B cell (primary cell): ENCODE measurements at regions not wholly inside any gene's neighbourhood (a gene's known extent, or its start where the extent isn't known, plus 50 kb on each side); places are given as distances from the start of the nearest gene placed in this dataset.
"Not testable (repeated sequence)": the region's sequence is repeated elsewhere in the genome, so short reads cannot be mapped to it uniquely, and the experiment has no call there.

Experiments used
- ATAC-seq: fragments of 200-7000 bp; cut with Tn5 transposase; one replicate; pipeline ENCODE4 v1.10.0; 2021; ENCODE audit warnings: low read depth, mild to moderate bottlenecking, moderate number of reproducible peaks, moderate library complexity
- CTCF ChIA-PET: fragments of 350-600 bp; sonication (Branson Sonifier 250); formaldehyde crosslinking; loops from one replicate; lab custom pipeline; 2021; ENCODE audit warnings: antibody characterized with exemption, inconsistent platforms; lab: Charles Lee
- POLR2A ChIA-PET: fragments of 350-600 bp; sonication (Branson Sonifier 250); formaldehyde crosslinking; loops from one replicate; lab custom pipeline; 2021; ENCODE audit warnings: antibody characterized with exemption; lab: Charles Lee
- DNase-seq: peaks from one replicate; pipeline ENCODE4 v3.0.0; 2013
- H2AFZ ChIP-seq: 2 replicates; pipeline ENCODE4 v1.6.1; 2012; ENCODE audit warnings: mild to moderate bottlenecking, low read depth, low read length; ENCODE audit not compliant: insufficient read depth, poor library complexity, severe bottlenecking
- H3K27ac ChIP-seq, 2 donors: 1 replicate in 1 of 2; 2 replicates in 1 of 2; pipeline ENCODE4 v1.5.1; 2012 to 2013; ENCODE audit warnings: low read length in 2 of 2, mild to moderate bottlenecking in 2 of 2, moderate library complexity in 1 of 2
- H3K27me3 ChIP-seq, 4 experiments: fragments of 200-600 bp in 1 of 4; sonication (generic) in 1 of 4; replicated peaks in 1 of 4; 1 replicate in 2 of 4; 2 replicates in 2 of 4; pipeline versions ENCODE4 v1.6.1 to v1.7.0; 2013 to 2016; ENCODE audit warnings: low read length in 3 of 4, mild to moderate bottlenecking in 2 of 4, mixed read lengths in 1 of 4, moderate library complexity in 1 of 4; ENCODE audit not compliant: insufficient read depth in 4 of 4, control insufficient read depth in 3 of 4; ENCODE audit errors: control extremely low read depth in 1 of 4
- H3K36me3 ChIP-seq, 2 experiments: replicated peaks in 1 of 2; 1 replicate in 1 of 2; 2 replicates in 1 of 2; pipeline versions ENCODE4 v1.6.1 to v1.7.1; 2013; ENCODE audit warnings: low read length in 1 of 2; ENCODE audit not compliant: insufficient read depth in 2 of 2, control insufficient read depth in 1 of 2; ENCODE audit errors: control extremely low read depth in 1 of 2, extremely low read depth in 1 of 2
- H3K4me1 ChIP-seq, 2 donors: fragments of 200-600 bp in 1 of 2; sonication (generic) in 1 of 2; 1 replicate in 1 of 2; 2 replicates in 1 of 2; pipeline versions ENCODE4 v1.5.1 to v1.6.1; 2013 to 2017; ENCODE audit warnings: low read length in 2 of 2; ENCODE audit not compliant: control insufficient read depth in 2 of 2, insufficient read depth in 2 of 2
- H3K4me2 ChIP-seq: replicated peaks from 2 replicates; pipeline ENCODE3; 2012; ENCODE audit warnings: mild to moderate bottlenecking, low read depth, low read length; ENCODE audit not compliant: poor library complexity, severe bottlenecking
- H3K4me3 ChIP-seq, 5 experiments: fragments of 200-600 bp in 1 of 5; sonication (generic) in 1 of 5; 1 replicate in 3 of 5; 2 replicates in 2 of 5; pipeline versions ENCODE4 v1.5.1 to v1.7.0; 2011 to 2016; ENCODE audit warnings: low read length in 4 of 5, mild to moderate bottlenecking in 4 of 5, low read depth in 2 of 5, control low read depth in 1 of 5, moderate library complexity in 1 of 5; ENCODE audit not compliant: insufficient read depth in 1 of 5; ENCODE audit errors: control extremely low read depth in 1 of 5, extremely low read depth in 1 of 5
- H3K79me2 ChIP-seq: fragments of 200-600 bp; sonication (generic); one replicate; pipeline ENCODE4 v1.6.0; 2016; ENCODE audit warnings: low read length; ENCODE audit not compliant: control insufficient read depth, insufficient read depth
- H3K9ac ChIP-seq: fragments of 200-600 bp; sonication (generic); 2 replicates; pipeline ENCODE4 v1.6.1; 2017; ENCODE audit warnings: mild to moderate bottlenecking, low read length, moderate library complexity
- H3K9me3 ChIP-seq, 3 donors: one replicate each; pipeline versions ENCODE4 v1.6.1 to v1.7.1; 2013; ENCODE audit warnings: low read length in 2 of 3; ENCODE audit not compliant: control insufficient read depth in 2 of 3, insufficient read depth in 1 of 3; ENCODE audit errors: control extremely low read depth in 1 of 3
- H4K20me1 ChIP-seq: 2 replicates; pipeline ENCODE4 v1.6.0; 2012; ENCODE audit warnings: mild to moderate bottlenecking, low read length; ENCODE audit not compliant: insufficient read depth, control insufficient read depth, poor library complexity, severe bottlenecking
- H3K27ac Mint-ChIP-seq: one replicate; pipeline ENCODE4 v1.8.0; 2021; ENCODE audit warnings: mixed read lengths
- H3K27me3 Mint-ChIP-seq: one replicate; pipeline ENCODE4 v1.8.0; 2021; ENCODE audit warnings: mixed read lengths
- H3K4me1 Mint-ChIP-seq: one replicate; pipeline ENCODE4 v1.8.0; 2021; ENCODE audit warnings: mixed read lengths
- H3K4me3 Mint-ChIP-seq: one replicate; pipeline ENCODE4 v1.8.0; 2021; ENCODE audit warnings: mixed read lengths
- H3K9me3 Mint-ChIP-seq: one replicate; pipeline ENCODE4 v1.8.0; 2022; ENCODE audit warnings: mixed read lengths; ENCODE audit not compliant: insufficient read depth
- EZH2 ChIP-seq: IDR thresholded peaks from 2 replicates; pipeline ENCODE4 v1.6.1; 2012; ENCODE audit warnings: borderline replicate concordance, low read depth, mild to moderate bottlenecking, moderate library complexity, low read length; ENCODE audit not compliant: insufficient read depth, poor library complexity, severe bottlenecking
- WGBS: methylation state at CpG from one replicate; pipeline ENCODE4 v1.1.5; 2013; ENCODE audit warnings: missing lambda C conversion rate; ENCODE audit not compliant: insufficient coverage; 5-methylcytosine and 5-hydroxymethylcytosine counted together
- intact Hi-C: fragments of 100-400 bp; cut with micrococcal nuclease; formaldehyde crosslinking; loops from one replicate; pipeline ENCODE4 v1.10.0; 2022
- TF ChIP-seq, protein P1 (sequence below): fragments of 200-600 bp; IDR thresholded peaks from one replicate; pipeline ENCODE4 v1.8.0; 2022; ENCODE audit warnings: antibody characterized with exemption, mild to moderate bottlenecking

DNA sequence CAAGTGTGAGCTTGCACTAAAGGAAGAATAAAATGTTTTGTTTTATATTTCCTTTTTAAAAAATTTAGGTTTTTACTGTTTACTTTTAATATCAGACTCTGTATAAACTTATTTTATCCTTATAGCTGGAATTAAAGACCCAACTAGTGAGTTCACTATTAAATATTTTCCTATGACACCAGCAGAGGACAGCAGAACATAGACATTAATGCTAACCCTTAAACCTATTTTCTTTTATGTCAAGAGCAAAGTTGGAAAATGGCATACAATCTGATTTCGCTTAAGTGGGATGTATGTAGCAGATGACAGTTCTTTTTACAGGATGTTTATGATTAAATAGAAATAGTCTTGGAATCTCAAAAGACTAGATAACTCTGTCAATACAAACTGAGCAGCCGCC is 188.2 kb upstream of the XIRP2 start:
- H3K27me3 ChIP-seq: no peaks in the 10 kb centered on the region
- TF ChIP-seq, protein P1, sequence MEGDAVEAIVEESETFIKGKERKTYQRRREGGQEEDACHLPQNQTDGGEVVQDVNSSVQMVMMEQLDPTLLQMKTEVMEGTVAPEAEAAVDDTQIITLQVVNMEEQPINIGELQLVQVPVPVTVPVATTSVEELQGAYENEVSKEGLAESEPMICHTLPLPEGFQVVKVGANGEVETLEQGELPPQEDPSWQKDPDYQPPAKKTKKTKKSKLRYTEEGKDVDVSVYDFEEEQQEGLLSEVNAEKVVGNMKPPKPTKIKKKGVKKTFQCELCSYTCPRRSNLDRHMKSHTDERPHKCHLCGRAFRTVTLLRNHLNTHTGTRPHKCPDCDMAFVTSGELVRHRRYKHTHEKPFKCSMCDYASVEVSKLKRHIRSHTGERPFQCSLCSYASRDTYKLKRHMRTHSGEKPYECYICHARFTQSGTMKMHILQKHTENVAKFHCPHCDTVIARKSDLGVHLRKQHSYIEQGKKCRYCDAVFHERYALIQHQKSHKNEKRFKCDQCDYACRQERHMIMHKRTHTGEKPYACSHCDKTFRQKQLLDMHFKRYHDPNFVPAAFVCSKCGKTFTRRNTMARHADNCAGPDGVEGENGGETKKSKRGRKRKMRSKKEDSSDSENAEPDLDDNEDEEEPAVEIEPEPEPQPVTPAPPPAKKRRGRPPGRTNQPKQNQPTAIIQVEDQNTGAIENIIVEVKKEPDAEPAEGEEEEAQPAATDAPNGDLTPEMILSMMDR: peak; percentile 16
- TF ChIP-seq EZH2: no peak
- ChIA-PET CTCF (interaction anchor here (1.3 kb wide), 1 partner anchor 21 kb away, joined by 3 read pairs; no protein-coding TSS in a partner anchor), POLR2A (no interaction called here)
- no peak overlapping the region for H3K4me3 ChIP-seq
- Mint-ChIP-seq H3K4me3 (no peak overlapping the region), H3K27ac (no peak overlapping the region), H3K9me3 (no peaks in the 10 kb centered on the region), H3K27me3 (no peaks in the 10 kb centered on the region), H3K4me1 (no peaks in the 10 kb centered on the region)
- no peaks in the 10 kb centered on the region for H3K9me3 ChIP-seq
- no peaks in the 10 kb centered on the region for H3K4me1 ChIP-seq
- no peak overlapping the region for H3K27ac ChIP-seq
- ATAC-seq (no peak), DNase-seq (no peak)
- no peaks in the 10 kb centered on the region for H4K20me1 ChIP-seq
- no peak overlapping the region for H3K9ac ChIP-seq
- no peak overlapping the region for H3K4me2 ChIP-seq
- no peaks in the 10 kb centered on the region for H3K36me3 ChIP-seq
- WGBS: no CpG with 5 or more reads among the region's 2 CpGs
- intact Hi-C loops: no loop called here
- no peaks in the 10 kb centered on the region for H3K79me2 ChIP-seq
- H2AFZ ChIP-seq: no peak overlapping the region

DNA sequence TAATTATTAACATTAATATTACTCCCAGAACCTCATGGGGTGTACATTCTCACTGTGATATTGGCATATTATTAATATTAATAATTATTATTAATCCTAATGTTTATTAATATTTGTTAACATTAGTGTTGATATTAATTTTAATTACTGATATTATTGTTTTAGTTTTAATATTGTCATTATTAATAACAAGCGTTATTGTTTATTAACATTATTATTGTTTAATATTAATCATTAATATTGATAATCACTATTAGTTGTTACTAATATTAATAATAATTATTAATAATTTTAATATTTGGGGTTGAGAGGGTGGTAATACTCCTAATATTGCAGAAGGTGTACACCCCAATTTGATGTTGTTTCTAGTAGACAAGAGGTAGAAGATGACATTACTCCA is 193.1 kb upstream of the XIRP2 start:
- no peak overlapping the region for H2AFZ ChIP-seq
- H4K20me1 ChIP-seq: no peaks in the 10 kb centered on the region
- no peak overlapping the region for H3K27ac Mint-ChIP-seq
- no peaks in the 10 kb centered on the region for H3K4me1 ChIP-seq
- no peaks in the 10 kb centered on the region for H3K27me3 Mint-ChIP-seq
- no peak for TF ChIP-seq EZH2
- TF ChIP-seq, protein P1: no peak
- intact Hi-C loops: no loop called here
- DNase-seq (no peak), ATAC-seq (no peak)
- no peaks in the 10 kb centered on the region for H3K79me2 ChIP-seq
- H3K27ac ChIP-seq: no peak overlapping the region
- no peak overlapping the region for H3K9ac ChIP-seq
- peaks cover 9% of the 10 kb centered on the region for H3K9me3 Mint-ChIP-seq
- no peak overlapping the region for H3K4me3 ChIP-seq
- no peak overlapping the region for H3K4me3 Mint-ChIP-seq
- no peaks in the 10 kb centered on the region for H3K36me3 ChIP-seq
- H3K4me2 ChIP-seq: no peak overlapping the region
- no peaks in the 10 kb centered on the region for H3K9me3 ChIP-seq
- no peaks in the 10 kb centered on the region for H3K4me1 Mint-ChIP-seq
- ChIA-PET POLR2A (no interaction called here), CTCF (no interaction called here)
- no peaks in the 10 kb centered on the region for H3K27me3 ChIP-seq
- no CpG with 5 or more reads among the region's 1 CpG for WGBS

DNA sequence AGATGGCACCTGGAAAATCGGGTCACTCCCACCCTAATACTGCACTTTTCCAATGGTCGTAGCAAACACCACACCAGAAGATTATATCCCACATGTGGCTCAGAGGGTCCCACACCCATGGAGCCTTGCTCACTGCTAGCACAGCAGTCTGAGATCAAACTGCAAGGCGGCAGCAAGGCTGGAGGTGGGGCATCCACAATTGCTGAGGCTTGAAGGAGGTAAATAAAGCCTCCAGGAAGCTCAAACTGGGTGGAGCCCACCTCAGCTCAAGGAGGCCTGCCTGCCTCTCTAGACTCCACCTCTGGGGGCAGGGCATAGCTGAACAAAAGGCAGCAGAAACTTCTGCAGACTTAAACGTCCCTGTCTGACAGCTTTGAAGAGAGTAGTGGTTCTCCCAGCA is 192.0 kb upstream of the SCN7A start:
- H3K36me3 ChIP-seq, CTCF ChIA-PET, H3K4me1 ChIP-seq, H3K9me3 ChIP-seq, H3K4me3 ChIP-seq, H3K9ac ChIP-seq, H3K4me3 Mint-ChIP-seq, H3K4me2 ChIP-seq, H2AFZ ChIP-seq, H3K27me3 ChIP-seq, H3K9me3 Mint-ChIP-seq, H4K20me1 ChIP-seq, H3K4me1 Mint-ChIP-seq, H3K27ac Mint-ChIP-seq, ATAC-seq, H3K79me2 ChIP-seq, POLR2A ChIA-PET, DNase-seq, H3K27ac ChIP-seq, intact Hi-C loops, H3K27me3 Mint-ChIP-seq: not testable (repeated sequence)
- 62% methylated on average over 4 of the region's 4 CpGs for WGBS
